ENCODE measurements at regions not wholly inside any gene's neighbourhood (a gene's known extent, or its start where the extent isn't known, plus 50 kb on each side); places are given as distances from the start of the nearest gene placed in this dataset.

DNA sequence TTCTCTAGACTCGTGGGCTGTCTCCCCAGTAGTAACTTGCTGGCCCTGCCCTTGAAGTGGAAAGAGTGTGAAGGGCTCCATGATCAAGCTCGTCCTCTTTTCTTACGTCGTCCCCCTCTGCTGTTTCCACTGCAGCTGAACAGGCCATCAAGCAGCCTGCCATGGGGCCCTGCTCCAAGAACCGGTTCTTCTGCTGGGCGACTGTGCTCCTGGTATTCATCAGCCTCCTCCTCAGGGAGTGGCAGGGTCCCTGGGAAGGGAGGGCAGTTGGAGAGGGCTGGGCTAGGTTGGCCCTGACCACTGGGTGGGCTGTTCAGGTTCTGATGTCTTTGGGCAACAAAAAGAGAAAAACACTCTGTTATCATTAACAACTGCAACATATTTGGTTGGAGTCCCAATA, 151.5 kb downstream of the FCRL5 start:
- TF ChIP-seq EZH2phosphoT487 (IDR thresholded peaks at IDR 0.05; ENCODE audit: unreplicated experiment) = no peak
- H3K4me3 ChIP-seq = no peak overlapping the region
- Mint-ChIP-seq H3K4me3 (no peak overlapping the region), H3K9me3 (no peaks in the 10 kb centered on the region), H3K27ac (peak overlapping the region; percentile 18; the same call in 1 of the 2 replicates), H3K27me3 (ENCODE audit: insufficient read depth, low read depth, poor library complexity) (peaks cover 2% of the 10 kb centered on the region), H3K36me3 (ENCODE audit: low read depth) (no peaks in the 10 kb centered on the region), H3K4me1 (peaks cover 17% of the 10 kb centered on the region)
- H3K4me1 ChIP-seq (ENCODE audit: insufficient read depth) = no peaks in the 10 kb centered on the region
- no peaks in the 10 kb centered on the region for H3K79me2 ChIP-seq (replicated peaks; ENCODE audit: insufficient read depth)
- no peak for DNase-seq (ENCODE audit: low spot score)
- H4K20me1 ChIP-seq (replicated peaks; ENCODE audit: insufficient read depth) = no peaks in the 10 kb centered on the region
- 0 out of 2 replicates have a peak, but pooled peaks cover 7% of the 10 kb centered on the region for H3K9me2 ChIP-seq (ENCODE audit: insufficient read depth)
- H2AFZ ChIP-seq = no peak overlapping the region
- ATAC-seq = no peak
- H3F3A ChIP-seq (replicated peaks; ENCODE audit: low read depth) = no peaks in the 10 kb centered on the region
- H3K36me3 ChIP-seq (ENCODE audit: insufficient read depth) = no peaks in the 10 kb centered on the region
- H3K27me3 ChIP-seq (ENCODE audit: insufficient read depth) = no peaks in the 10 kb centered on the region
- H3K27ac ChIP-seq (ENCODE audit: low read depth) = no peak overlapping the region
- no peak overlapping the region for H3K4me2 ChIP-seq

- Histone ChIP-seq H3K4me1 (ENCODE audit: insufficient read depth) (no peaks in the 10 kb centered on the region), H3F3A (replicated peaks; ENCODE audit: low read depth) (no peaks in the 10 kb centered on the region), H3K36me3 (ENCODE audit: insufficient read depth) (no peaks in the 10 kb centered on the region), H2AFZ (no peak overlapping the region), H3K4me2 (no peak overlapping the region), H3K27me3 (ENCODE audit: insufficient read depth) (no peaks in the 10 kb centered on the region), H4K20me1 (replicated peaks; ENCODE audit: insufficient read depth) (no peaks in the 10 kb centered on the region), H3K4me3 (no peak overlapping the region), H3K9me2 (ENCODE audit: insufficient read depth) (0 out of 2 replicates have a peak, but pooled peaks cover 7% of the 10 kb centered on the region), H3K27ac (ENCODE audit: low read depth) (no peak overlapping the region), H3K79me2 (replicated peaks; ENCODE audit: insufficient read depth) (no peaks in the 10 kb centered on the region)
- H3K4me1 Mint-ChIP-seq = peaks cover 17% of the 10 kb centered on the region
- DNase-seq (ENCODE audit: low spot score) = no peak
- H3K9me3 Mint-ChIP-seq = no peaks in the 10 kb centered on the region
- peaks cover 2% of the 10 kb centered on the region for H3K27me3 Mint-ChIP-seq (ENCODE audit: insufficient read depth, low read depth, poor library complexity)
- H3K36me3 Mint-ChIP-seq (ENCODE audit: low read depth) = no peaks in the 10 kb centered on the region
- no peak overlapping the region for H3K4me3 Mint-ChIP-seq
- ATAC-seq = no peak
- H3K27ac Mint-ChIP-seq = no peak overlapping the region
- TF ChIP-seq, protein P1, sequence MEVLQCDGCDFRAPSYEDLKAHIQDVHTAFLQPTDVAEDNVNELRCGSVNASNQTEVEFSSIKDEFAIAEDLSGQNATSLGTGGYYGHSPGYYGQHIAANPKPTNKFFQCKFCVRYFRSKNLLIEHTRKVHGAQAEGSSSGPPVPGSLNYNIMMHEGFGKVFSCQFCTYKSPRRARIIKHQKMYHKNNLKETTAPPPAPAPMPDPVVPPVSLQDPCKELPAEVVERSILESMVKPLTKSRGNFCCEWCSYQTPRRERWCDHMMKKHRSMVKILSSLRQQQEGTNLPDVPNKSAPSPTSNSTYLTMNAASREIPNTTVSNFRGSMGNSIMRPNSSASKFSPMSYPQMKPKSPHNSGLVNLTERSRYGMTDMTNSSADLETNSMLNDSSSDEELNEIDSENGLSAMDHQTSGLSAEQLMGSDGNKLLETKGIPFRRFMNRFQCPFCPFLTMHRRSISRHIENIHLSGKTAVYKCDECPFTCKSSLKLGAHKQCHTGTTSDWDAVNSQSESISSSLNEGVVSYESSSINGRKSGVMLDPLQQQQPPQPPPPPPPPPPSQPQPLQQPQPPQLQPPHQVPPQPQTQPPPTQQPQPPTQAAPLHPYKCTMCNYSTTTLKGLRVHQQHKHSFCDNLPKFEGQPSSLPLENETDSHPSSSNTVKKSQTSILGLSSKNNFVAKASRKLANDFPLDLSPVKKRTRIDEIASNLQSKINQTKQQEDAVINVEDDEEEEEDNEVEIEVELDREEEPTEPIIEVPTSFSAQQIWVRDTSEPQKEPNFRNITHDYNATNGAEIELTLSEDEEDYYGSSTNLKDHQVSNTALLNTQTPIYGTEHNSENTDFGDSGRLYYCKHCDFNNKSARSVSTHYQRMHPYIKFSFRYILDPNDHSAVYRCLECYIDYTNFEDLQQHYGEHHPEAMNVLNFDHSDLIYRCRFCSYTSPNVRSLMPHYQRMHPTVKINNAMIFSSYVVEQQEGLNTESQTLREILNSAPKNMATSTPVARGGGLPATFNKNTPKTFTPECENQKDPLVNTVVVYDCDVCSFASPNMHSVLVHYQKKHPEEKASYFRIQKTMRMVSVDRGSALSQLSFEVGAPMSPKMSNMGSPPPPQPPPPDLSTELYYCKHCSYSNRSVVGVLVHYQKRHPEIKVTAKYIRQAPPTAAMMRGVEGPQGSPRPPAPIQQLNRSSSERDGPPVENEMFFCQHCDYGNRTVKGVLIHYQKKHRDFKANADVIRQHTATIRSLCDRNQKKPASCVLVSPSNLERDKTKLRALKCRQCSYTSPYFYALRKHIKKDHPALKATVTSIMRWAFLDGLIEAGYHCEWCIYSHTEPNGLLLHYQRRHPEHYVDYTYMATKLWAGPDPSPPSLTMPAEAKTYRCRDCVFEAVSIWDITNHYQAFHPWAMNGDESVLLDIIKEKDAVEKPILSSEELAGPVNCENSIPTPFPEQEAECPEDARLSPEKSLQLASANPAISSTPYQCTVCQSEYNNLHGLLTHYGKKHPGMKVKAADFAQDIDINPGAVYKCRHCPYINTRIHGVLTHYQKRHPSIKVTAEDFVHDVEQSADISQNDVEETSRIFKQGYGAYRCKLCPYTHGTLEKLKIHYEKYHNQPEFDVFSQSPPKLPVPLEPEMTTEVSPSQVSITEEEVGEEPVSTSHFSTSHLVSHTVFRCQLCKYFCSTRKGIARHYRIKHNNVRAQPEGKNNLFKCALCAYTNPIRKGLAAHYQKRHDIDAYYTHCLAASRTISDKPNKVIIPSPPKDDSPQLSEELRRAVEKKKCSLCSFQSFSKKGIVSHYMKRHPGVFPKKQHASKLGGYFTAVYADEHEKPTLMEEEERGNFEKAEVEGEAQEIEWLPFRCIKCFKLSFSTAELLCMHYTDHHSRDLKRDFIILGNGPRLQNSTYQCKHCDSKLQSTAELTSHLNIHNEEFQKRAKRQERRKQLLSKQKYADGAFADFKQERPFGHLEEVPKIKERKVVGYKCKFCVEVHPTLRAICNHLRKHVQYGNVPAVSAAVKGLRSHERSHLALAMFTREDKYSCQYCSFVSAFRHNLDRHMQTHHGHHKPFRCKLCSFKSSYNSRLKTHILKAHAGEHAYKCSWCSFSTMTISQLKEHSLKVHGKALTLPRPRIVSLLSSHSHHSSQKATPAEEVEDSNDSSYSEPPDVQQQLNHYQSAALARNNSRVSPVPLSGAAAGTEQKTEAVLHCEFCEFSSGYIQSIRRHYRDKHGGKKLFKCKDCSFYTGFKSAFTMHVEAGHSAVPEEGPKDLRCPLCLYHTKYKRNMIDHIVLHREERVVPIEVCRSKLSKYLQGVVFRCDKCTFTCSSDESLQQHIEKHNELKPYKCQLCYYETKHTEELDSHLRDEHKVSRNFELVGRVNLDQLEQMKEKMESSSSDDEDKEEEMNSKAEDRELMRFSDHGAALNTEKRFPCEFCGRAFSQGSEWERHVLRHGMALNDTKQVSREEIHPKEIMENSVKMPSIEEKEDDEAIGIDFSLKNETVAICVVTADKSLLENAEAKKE (CRISPR knock-in tag; IDR thresholded peaks at IDR 0.05) = no peak
- TF ChIP-seq ZNF114 (CRISPR knock-in tag; IDR thresholded peaks at IDR 0.05) (no peak), CREB1 (CRISPR knock-in tag; IDR thresholded peaks at IDR 0.05; ENCODE audit: low read depth) (no peak), EZH2phosphoT487 (IDR thresholded peaks at IDR 0.05; ENCODE audit: unreplicated experiment) (no peak), EZH2 (IDR thresholded peaks at IDR 0.05; ENCODE audit: low read depth, unreplicated experiment) (no peak), STAT1 (IDR thresholded peaks at IDR 0.05; ENCODE audit: unreplicated experiment) (no peak), CTCF (conservative IDR thresholded peaks at IDR 0.05; ENCODE audit: low read depth in 2 of 2) (no peak), ETS1 (IDR thresholded peaks at IDR 0.05) (no peak), NANOG (IDR thresholded peaks at IDR 0.05; ENCODE audit: borderline replicate concordance) (no peak), JUNB (IDR thresholded peaks at IDR 0.05; ENCODE audit: unreplicated experiment) (no peak)
These were observed 152.3 kb downstream of the FCRL5 start for GRCh38 chr1:157399984-157400382.
